ENCODE measurements at regions not wholly inside any gene's neighbourhood (a gene's known extent, or its start where the extent isn't known, plus 50 kb on each side); places are given as distances from the start of the nearest gene placed in this dataset.

- TF ChIP-seq CTCF (IDR thresholded peaks at IDR 0.05) (no peak), POLR2A (IDR thresholded peaks at IDR 0.05) (no peak)
Observed at GRCh38 chr15:35616498-35617271, 70.7 kb upstream of the DPH6 start.

Data from esophagus squamous epithelium (tissue), 4 donors.